ENCODE measurements at regions not wholly inside any gene's neighbourhood (a gene's known extent, or its start where the extent isn't known, plus 50 kb on each side); places are given as distances from the start of the nearest gene placed in this dataset.
"Not testable (repeated sequence)": the region's sequence is repeated elsewhere in the genome, so short reads cannot be mapped to it uniquely, and the experiment has no call there.

- not testable (repeated sequence) for DNase-seq (ENCODE audit: low spot score)
These were observed 960.4 kb upstream of the COX7C start for GRCh38 chr5:85657328-85657727.

DNA sequence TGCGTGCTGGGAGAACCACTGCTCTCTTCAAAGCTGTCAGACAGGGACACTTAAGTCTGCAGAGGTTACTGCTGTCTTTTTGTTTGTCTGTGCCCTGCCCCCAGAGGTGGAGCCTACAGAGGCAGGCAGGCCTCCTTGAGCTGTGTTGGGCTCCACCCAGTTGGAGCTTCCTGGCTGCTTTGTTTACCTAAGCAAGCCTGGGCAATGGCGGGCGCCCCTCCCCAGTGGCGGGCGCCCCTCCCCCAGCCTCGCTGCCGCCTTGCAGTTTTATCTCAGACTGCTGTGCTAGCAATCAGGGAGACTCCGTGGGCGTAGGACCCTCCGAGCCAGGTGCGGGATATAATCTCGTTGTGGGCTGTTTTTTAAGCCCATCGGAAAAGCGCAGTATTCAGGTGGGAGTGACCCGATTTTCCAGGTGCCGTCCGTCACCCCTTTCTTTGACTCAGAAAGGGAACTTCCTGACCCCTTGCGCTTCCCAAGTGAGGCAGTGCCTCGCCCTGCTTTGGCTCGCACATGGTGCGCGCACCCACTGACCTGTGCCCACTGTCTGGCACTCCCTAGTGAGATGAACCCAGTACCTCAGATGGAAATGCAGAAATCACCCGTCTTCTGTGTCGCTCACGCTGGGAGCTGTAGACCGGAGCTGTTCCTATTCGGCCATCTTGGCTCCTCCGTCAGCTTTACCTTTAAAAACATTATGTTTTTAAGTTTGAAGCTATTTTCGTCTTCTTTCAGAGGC lies 954.6 kb upstream of the COX7C start:
- not testable (repeated sequence) for DNase-seq (ENCODE audit: low spot score)

DNA sequence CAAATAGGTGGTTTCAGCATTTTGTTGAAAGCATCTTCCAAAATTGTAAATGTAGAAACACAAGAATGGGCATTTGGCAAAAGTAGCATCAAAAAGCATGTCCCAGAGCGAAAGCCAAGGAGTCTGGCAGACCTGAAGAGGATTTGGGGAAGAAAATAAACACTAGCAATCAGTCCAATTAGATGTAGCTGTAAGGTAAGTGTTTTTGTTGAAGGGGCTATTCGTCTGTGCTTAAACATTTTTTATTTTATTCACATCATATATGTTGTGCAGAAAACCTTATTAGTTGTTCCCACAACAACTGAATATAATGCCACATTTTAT lies 954.1 kb upstream of the COX7C start:
- DNase-seq (ENCODE audit: low spot score): no peak

- DNase-seq (ENCODE audit: low spot score): no peak
These were observed 947.3 kb upstream of the COX7C start for GRCh38 chr5:85670417-85670816.

- DNase-seq (ENCODE audit: low spot score): no peak
These were observed 946.3 kb upstream of the COX7C start for GRCh38 chr5:85671223-85671970.

GRCh38 chr5:85681871-85682270 lies 935.9 kb upstream of the COX7C start:
- DNase-seq (ENCODE audit: low spot score): no peak

GRCh38 chr5:85684351-85684750 lies 933.4 kb upstream of the COX7C start:
- DNase-seq (ENCODE audit: low spot score): no peak

GRCh38 chr5:85703296-85703695 lies 914.4 kb upstream of the COX7C start:
- DNase-seq (ENCODE audit: low spot score): no peak

DNA sequence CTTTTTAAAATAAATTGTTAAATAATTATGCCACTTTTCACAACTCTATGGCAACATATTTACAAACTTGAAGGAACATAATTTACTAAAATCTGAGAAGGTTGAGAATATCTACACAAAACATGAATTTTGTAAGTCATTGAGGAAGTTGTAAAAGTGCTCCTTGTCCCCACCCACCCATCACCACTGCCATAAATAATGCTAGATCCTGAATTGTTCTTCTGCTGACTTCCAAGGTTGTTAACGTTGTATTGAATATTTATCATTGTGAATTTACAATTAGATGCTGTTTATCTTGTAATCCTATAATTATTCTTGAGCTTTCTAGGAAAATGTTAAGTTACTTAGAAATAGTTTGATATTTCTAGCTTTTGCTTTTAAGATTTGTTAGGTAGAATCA lies 908.0 kb upstream of the COX7C start:
- DNase-seq (ENCODE audit: low spot score): no peak

DNA sequence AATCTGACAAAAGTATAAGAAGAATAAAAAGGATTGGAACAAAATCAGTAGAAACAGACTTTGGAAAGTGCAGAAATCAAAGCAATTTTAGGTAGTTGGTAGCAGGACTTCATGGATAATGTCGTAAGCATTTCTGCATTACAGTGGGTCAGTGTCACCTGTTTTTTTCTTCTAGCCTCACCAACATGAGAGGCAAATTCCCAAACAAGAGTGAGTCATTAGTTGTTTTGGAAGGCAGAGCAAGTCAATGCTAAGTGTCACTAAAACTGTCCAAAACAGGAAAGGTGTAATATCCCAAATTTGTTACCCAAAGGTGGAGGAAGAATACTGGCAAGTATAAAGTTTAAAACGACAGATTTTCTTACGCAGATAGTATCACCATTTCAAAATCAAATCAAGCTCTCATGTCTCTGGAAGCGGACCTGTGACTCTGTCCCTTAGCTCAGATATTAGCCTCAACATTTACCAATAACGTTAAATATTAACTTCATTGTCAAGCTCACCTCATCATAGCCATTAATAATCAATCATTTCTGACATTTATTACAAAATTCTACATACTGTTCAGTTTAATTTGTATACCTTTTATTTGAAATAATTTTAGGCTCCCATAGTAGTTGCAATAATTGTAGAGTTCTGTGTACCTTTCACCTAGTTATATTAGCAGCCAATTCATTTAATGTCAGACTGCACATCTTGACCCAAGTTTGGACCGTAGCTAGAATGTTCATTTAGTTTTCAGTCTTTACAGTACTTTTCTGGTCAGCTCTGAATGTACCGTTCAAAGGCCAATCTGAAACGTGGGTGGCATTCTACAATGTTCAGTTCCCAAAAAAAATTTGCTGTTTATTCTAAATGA lies 901.2 kb upstream of the COX7C start:
- no peak for DNase-seq (ENCODE audit: low spot score)

DNA sequence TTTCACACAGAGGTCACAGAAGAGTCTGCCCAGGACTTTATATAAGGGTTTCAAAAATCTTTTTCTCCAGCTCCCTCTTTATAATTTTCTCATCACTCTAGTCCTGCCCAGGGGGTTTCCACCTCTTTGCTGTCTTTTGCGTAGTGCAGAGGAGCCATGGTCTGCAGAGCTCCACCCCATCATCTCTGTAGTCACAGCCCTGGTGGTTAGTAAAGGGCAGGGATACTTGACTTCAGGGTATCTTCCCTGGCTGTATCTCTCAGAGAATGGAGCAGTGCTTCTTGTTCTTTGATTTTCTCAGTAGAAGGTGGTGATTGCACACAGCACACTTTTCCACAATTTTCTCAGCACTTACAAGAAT lies 900.6 kb upstream of the COX7C start:
- no peak for DNase-seq (ENCODE audit: low spot score)

GRCh38 chr5:85732185-85732584 lies 885.6 kb upstream of the COX7C start:
- DNase-seq (ENCODE audit: low spot score): no peak

DNA sequence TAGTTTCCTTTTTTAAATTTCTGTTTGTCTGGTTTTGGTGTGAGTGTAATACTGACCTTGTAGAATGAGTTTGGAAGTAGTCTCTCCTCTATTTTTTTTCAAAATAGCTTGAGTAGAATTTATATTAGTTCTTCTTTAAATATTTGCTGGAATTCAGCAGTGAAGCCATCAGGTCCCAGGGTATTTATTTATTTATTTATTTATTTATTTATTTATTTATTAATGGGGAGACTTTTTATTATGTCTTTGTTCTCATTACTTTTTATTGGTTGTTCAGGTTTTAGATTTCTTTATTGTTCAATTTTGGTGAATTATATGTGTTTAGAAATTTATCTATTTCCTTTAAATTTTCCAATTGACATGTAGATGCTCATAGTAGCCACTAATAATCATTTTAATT lies 875.8 kb upstream of the COX7C start:
- DNase-seq (ENCODE audit: low spot score): no peak

DNA sequence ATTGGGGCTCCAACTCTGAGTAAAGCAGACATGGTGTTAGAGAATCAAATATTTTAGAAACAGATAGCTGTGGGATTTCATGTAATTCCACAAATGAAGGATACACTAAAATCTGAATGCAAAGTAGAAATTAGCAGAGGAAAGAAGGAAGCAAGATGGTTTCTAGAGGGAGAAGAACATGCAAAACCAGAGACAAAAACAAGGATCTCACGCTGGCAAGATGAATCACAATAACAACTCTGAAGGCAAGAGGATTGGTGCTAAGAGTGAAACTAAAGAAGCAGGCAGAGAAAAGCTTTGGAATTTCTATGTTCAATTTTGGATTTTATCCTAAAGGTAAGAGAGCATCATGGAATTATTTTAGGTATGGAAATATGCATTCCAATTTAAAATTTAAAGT lies 857.2 kb upstream of the COX7C start:
- no peak for DNase-seq (ENCODE audit: low spot score)

DNA sequence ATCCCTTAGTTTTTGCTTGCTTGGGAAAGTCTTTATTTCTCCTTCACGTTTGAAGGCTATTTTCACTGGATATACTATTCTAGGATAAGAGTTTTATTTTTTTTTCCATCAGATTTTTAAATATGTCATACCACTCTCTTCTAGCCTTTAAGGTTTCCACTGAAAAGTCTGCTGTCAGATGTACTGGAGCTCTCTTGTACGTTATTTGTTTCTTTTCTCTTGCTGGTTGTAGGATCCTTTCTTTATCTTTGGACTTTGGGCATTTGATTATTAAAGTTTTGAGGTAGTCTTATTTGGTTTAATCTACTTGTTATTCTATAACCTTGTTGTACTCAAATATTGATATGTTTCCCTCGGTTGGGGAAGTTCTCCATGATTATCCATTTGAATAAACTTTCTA lies 848.4 kb upstream of the COX7C start:
- no peak for DNase-seq (ENCODE audit: low spot score)

- no peak for DNase-seq (ENCODE audit: low spot score)
These were observed 833.0 kb upstream of the COX7C start for GRCh38 chr5:85784746-85785145.

- DNase-seq (ENCODE audit: low spot score): no peak
These were observed 804.6 kb upstream of the COX7C start for GRCh38 chr5:85813146-85813545.

- DNase-seq (ENCODE audit: low spot score): no peak
These were observed 803.1 kb upstream of the COX7C start for GRCh38 chr5:85814596-85814995.

DNA sequence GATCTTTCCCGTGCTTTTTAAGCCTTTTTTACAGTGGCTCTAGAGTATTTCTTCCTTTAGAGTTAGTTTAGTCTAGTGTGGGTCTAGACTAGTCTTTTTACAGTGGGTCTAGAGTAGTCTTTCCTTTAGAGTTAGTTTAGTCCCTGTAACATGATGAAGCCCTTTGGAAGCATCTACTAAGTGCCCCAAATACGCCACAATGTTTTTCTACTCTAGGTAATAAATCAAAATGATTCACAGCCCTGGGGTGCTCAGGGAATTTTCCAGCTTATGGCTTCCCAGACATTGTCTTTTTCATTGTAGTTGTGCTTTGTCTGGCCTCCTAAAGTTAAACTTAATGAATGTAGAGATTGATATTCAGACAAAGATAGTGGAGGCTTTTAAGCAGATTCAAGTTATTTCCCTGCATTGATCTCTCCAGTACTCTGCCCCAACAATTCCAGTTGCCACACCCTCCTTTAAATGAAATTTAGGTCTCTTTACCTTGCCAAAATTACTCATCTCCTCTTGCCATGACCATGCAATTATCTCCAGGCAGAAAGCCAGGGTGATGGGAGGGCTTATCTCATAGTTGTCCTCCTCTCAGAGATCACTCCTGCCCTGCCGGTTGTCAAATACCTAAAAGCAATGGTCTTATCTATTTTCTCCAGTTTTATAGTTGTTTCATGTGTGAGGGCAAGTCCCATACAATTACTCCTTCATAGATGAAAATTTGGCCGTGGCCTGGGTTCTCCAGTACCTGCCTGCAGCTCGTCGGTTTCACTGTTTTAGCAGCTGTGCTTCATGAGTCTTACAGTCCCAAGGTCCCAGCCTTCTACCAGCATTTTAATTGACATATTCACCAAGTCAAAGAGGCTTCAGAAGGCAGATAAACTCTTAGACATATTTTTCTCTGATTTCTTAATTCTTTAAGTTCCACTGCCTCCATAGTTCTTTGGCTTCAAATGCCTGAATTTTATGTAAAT lies 794.0 kb upstream of the COX7C start:
- DNase-seq (ENCODE audit: low spot score): no peak

GRCh38 chr5:85838781-85839180 lies 779.0 kb upstream of the COX7C start:
- no peak for DNase-seq (ENCODE audit: low spot score)

DNA sequence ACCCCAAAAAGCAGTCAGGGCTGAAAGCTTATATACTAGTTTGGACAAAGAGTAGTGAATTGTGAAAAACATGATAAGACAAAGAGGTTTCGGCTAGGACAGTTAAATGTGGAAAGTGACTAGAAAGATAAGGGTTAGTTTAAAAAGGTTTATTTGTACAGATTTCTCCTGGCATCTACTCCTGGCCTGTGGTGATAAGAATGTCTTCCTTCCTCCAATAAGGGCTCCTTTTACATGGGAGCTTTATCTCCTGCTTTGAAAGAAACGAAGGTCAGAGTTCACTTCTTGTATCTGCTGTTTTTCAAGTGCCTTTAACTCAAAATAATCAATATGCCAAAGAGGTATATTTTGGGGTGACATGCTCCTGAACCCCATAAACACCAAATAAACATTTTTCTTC lies 776.1 kb upstream of the COX7C start:
- DNase-seq (ENCODE audit: low spot score): no peak

GRCh38 chr5:85843535-85843934 lies 774.2 kb upstream of the COX7C start:
- no peak for DNase-seq (ENCODE audit: low spot score)
